H1 (cell line): ENCODE measurements at regions not wholly inside any gene's neighbourhood (a gene's known extent, or its start where the extent isn't known, plus 50 kb on each side); places are given as distances from the start of the nearest gene placed in this dataset.

Experiments
- CTCF ChIA-PET: fragments of 300-600 bp; sonication (Branson Sonifier 250); formaldehyde crosslinking; loops from one replicate; lab custom pipeline; 2021; ENCODE audit not compliant: partially characterized antibody; lab: Charles Lee
- POLR2A ChIA-PET: fragments of 300-600 bp; sonication (Branson Sonifier 250); formaldehyde crosslinking; loops from one replicate; lab custom pipeline; 2021; ENCODE audit warnings: inconsistent platforms; ENCODE audit not compliant: partially characterized antibody; lab: Charles Lee
- DNase-seq, 2 experiments: peaks; one replicate each; pipeline versions ENCODE4 v3.0.0 to v3.0.0-alpha.2; 2010 to 2022; ENCODE audit warnings: low spot score in 2 of 2, low read depth in 1 of 2, mixed read lengths in 1 of 2
- FAIRE-seq: peaks from 2 replicates; lab custom pipeline; 2011; peaks lifted over from hg19 to GRCh38; lab: Jason Lieb, UNC
- H2AFZ ChIP-seq: 2 replicates; pipeline ENCODE4 v1.8.1; 2012; ENCODE audit warnings: low read length, inconsistent platforms
- H2AK5ac ChIP-seq: 2 replicates; pipeline ENCODE4 v1.6.1; 2013; ENCODE audit warnings: low read depth, low read length
- H2BK120ac ChIP-seq: replicated peaks from 2 replicates; pipeline ENCODE3; 2013; ENCODE audit warnings: low read depth, low read length, inconsistent platforms
- H2BK12ac ChIP-seq: 2 replicates; pipeline ENCODE4 v1.6.1; 2013; ENCODE audit warnings: low read depth, low read length
- H2BK15ac ChIP-seq: 2 replicates; pipeline ENCODE4 v1.6.1; 2013; ENCODE audit warnings: low read length
- H2BK20ac ChIP-seq: 2 replicates; pipeline ENCODE4 v1.6.1; 2013; ENCODE audit warnings: low read length
- H2BK5ac ChIP-seq: 2 replicates; pipeline ENCODE4 v1.6.1; 2013; ENCODE audit warnings: low read depth, low read length
- H3K14ac ChIP-seq: 2 replicates; pipeline ENCODE4 v1.6.1; 2013; ENCODE audit warnings: inconsistent platforms; ENCODE audit not compliant: insufficient read length
- H3K18ac ChIP-seq: 2 replicates; pipeline ENCODE4 v1.6.1; 2013; ENCODE audit warnings: low read length; ENCODE audit errors: extremely low read depth
- H3K23ac ChIP-seq: 2 replicates; pipeline ENCODE4 v1.6.1; 2013; ENCODE audit warnings: inconsistent platforms; ENCODE audit not compliant: insufficient read length
- H3K23me2 ChIP-seq: 2 replicates; pipeline ENCODE4 v1.6.1; 2013; ENCODE audit warnings: low read depth, low read length
- H3K27ac ChIP-seq: 2 replicates; pipeline ENCODE4 v1.6.1; 2011; ENCODE audit warnings: low read depth, low read length, inconsistent platforms
- H3K27me3 ChIP-seq, 4 experiments: replicated peaks in 1 of 4; 1 replicate in 1 of 4; 2 replicates in 3 of 4; pipeline versions ENCODE4 v1.6.1 to v1.8.1; 2011 to 2013; ENCODE audit warnings: low read length in 3 of 4, mild to moderate bottlenecking in 3 of 4, inconsistent platforms in 2 of 4, mixed read lengths in 2 of 4, moderate library complexity in 1 of 4; ENCODE audit not compliant: control insufficient read depth in 3 of 4, insufficient read depth in 3 of 4; ENCODE audit errors: extremely low read depth in 1 of 4
- H3K36me3 ChIP-seq, 4 experiments: 2 replicates each; pipeline versions ENCODE4 v1.6.1 to v1.8.1; 2011 to 2013; ENCODE audit warnings: mild to moderate bottlenecking in 4 of 4, low read length in 3 of 4, moderate library complexity in 2 of 4, control low read depth in 1 of 4, inconsistent platforms in 1 of 4; ENCODE audit not compliant: insufficient read depth in 4 of 4, control insufficient read depth in 2 of 4
- H3K4ac ChIP-seq: replicated peaks from 2 replicates; pipeline ENCODE3; 2013; ENCODE audit warnings: low read length, low read depth, mixed read lengths, inconsistent platforms; ENCODE audit not compliant: insufficient read length
- H3K4me1 ChIP-seq, 4 experiments: replicated peaks in 1 of 4; 1 replicate in 1 of 4; 2 replicates in 3 of 4; pipeline versions ENCODE4 v1.6.1 to v1.8.1; 2011 to 2013; ENCODE audit warnings: low read length in 3 of 4, inconsistent platforms in 2 of 4, mixed read lengths in 1 of 4; ENCODE audit not compliant: insufficient read depth in 4 of 4, control insufficient read depth in 3 of 4
- H3K4me2 ChIP-seq, 2 experiments: 2 replicates each; pipeline versions ENCODE4 v1.6.1 to v1.8.1; 2011 to 2013; ENCODE audit warnings: low read depth in 2 of 2, low read length in 2 of 2, control low read depth in 1 of 2, inconsistent platforms in 1 of 2, mild to moderate bottlenecking in 1 of 2; ENCODE audit not compliant: insufficient read depth in 1 of 2
- H3K4me3 ChIP-seq, 4 experiments: fragments of 200-600, 300-600 bp in 1 of 4; sonication (generic), shearing (Covaris generic), sonication (Bioruptor Twin) in 1 of 4; 2 replicates each; pipeline versions ENCODE4 v1.5.1 to v1.8.1; 2011 to 2016; ENCODE audit warnings: low read length in 4 of 4, low read depth in 3 of 4, control low read depth in 2 of 4, inconsistent platforms in 2 of 4, mild to moderate bottlenecking in 2 of 4, mixed read lengths in 1 of 4, moderate library complexity in 1 of 4; ENCODE audit not compliant: insufficient read depth in 2 of 4; ENCODE audit errors: extremely low read depth in 1 of 4
- H3K56ac ChIP-seq: replicated peaks from 2 replicates; pipeline ENCODE3; 2013; ENCODE audit warnings: low read depth, mild to moderate bottlenecking, mixed read lengths, low read length, inconsistent platforms; ENCODE audit not compliant: insufficient read length
- H3K79me1 ChIP-seq: 2 replicates; pipeline ENCODE4 v1.6.1; 2013; ENCODE audit warnings: low read depth, low read length, control low read depth
- H3K79me2 ChIP-seq, 2 experiments: 2 replicates each; pipeline versions ENCODE4 v1.6.1 to v1.8.1; 2012 to 2013; ENCODE audit warnings: low read length in 2 of 2, mild to moderate bottlenecking in 2 of 2, inconsistent platforms in 1 of 2; ENCODE audit not compliant: insufficient read depth in 2 of 2, control insufficient read depth in 1 of 2
- H3K9ac ChIP-seq, 4 experiments: replicated peaks in 1 of 4; 1 replicate in 1 of 4; 2 replicates in 3 of 4; pipeline versions ENCODE4 v1.6.1 to v1.8.1; 2011 to 2013; ENCODE audit warnings: low read depth in 3 of 4, low read length in 3 of 4, control low read depth in 2 of 4, mild to moderate bottlenecking in 2 of 4, moderate library complexity in 2 of 4, inconsistent platforms in 1 of 4; ENCODE audit errors: extremely low read depth in 1 of 4
- H3K9me3 ChIP-seq, 2 experiments: 2 replicates each; pipeline versions ENCODE4 v1.6.1 to v1.8.1; 2012 to 2013; ENCODE audit warnings: mild to moderate bottlenecking in 2 of 2, moderate library complexity in 2 of 2, control low read depth in 1 of 2, inconsistent platforms in 1 of 2, low read depth in 1 of 2, low read length in 1 of 2, mixed read lengths in 1 of 2; ENCODE audit not compliant: insufficient read depth in 2 of 2
- H4K20me1 ChIP-seq, 2 experiments: replicated peaks in 1 of 2; 2 replicates each; pipeline versions ENCODE3 to v1.8.1; 2011 to 2013; ENCODE audit warnings: inconsistent platforms in 2 of 2, low read length in 2 of 2, mild to moderate bottlenecking in 1 of 2; ENCODE audit not compliant: insufficient read depth in 2 of 2, control insufficient read depth in 1 of 2
- H4K5ac ChIP-seq: 2 replicates; pipeline ENCODE4 v1.6.1; 2013; ENCODE audit warnings: low read length, low read depth, mixed read lengths, inconsistent platforms; ENCODE audit not compliant: insufficient read length
- H4K8ac ChIP-seq: 2 replicates; pipeline ENCODE4 v1.8.0; 2013; ENCODE audit warnings: mild to moderate bottlenecking, moderate library complexity, low read length, inconsistent platforms; ENCODE audit not compliant: insufficient read depth; ENCODE audit errors: extremely low read depth
- H4K91ac ChIP-seq: replicated peaks from 2 replicates; pipeline ENCODE3; 2013; ENCODE audit warnings: low read length, mixed read lengths, inconsistent platforms; ENCODE audit not compliant: insufficient read length
- CBX5 ChIP-seq: fragments of 300-800, 300-1000 bp; sonication (generic); IDR thresholded peaks from 2 replicates; pipeline ENCODE4 v1.7.1; 2016; ENCODE audit warnings: antibody characterized with exemption, low read length, low read depth
- CHD1 ChIP-seq: IDR thresholded peaks from 2 replicates; pipeline ENCODE4 v1.6.1; 2012; ENCODE audit warnings: low read depth, low read length, improper control_type of control experiment
- CTBP2 ChIP-seq: IDR thresholded peaks from 2 replicates; pipeline ENCODE4 v1.7.0; 2011; ENCODE audit warnings: borderline replicate concordance, mild to moderate bottlenecking, moderate library complexity, mixed read lengths, low read length; ENCODE audit not compliant: insufficient read depth, insufficient read length
- EZH2 ChIP-seq: fragments of 200-600 bp; sonication (generic); IDR thresholded peaks from 2 replicates; pipeline ENCODE4 v1.7.1; 2012; ENCODE audit warnings: low read depth, mild to moderate bottlenecking, moderate library complexity, low read length, inconsistent platforms; ENCODE audit not compliant: severe bottlenecking
- POLR2A ChIP-seq, 2 experiments: IDR thresholded peaks; 1 replicate in 1 of 2; 2 replicates in 1 of 2; pipeline ENCODE4 v1.6.1; 2011; ENCODE audit warnings: low read depth in 2 of 2, low read length in 2 of 2, mild to moderate bottlenecking in 2 of 2; ENCODE audit errors: control extremely low read depth in 1 of 2
- RAD21 ChIP-seq, 2 experiments: IDR thresholded peaks in 1 of 2; conservative IDR thresholded peaks in 1 of 2; 2 replicates each; pipeline ENCODE4 v1.6.1; 2011; ENCODE audit warnings: low read depth in 2 of 2, low read length in 2 of 2, improper control_type of control experiment in 1 of 2, inconsistent platforms in 1 of 2, mild to moderate bottlenecking in 1 of 2, moderate library complexity in 1 of 2
- ZNF274 ChIP-seq: IDR thresholded peaks from 2 replicates; pipeline ENCODE4 v1.7.0; 2012; ENCODE audit warnings: low read length, borderline replicate concordance; ENCODE audit errors: extremely low read depth
- WGBS, 2 experiments: shearing (Covaris generic) in 1 of 2; methylation state at CpG; one replicate each; pipeline versions ENCODE4 v1.1.6 to v1.1.7; 2013 to 2015; ENCODE audit warnings: low lambda C conversion rate in 2 of 2, mixed read lengths in 2 of 2, inconsistent platforms in 1 of 2, low coverage in 1 of 2, missing lambda C conversion rate in 1 of 2; ENCODE audit not compliant: insufficient replicate concordance in 2 of 2, insufficient coverage in 1 of 2, insufficient read length in 1 of 2; ENCODE audit errors: extremely low coverage in 1 of 2, missing lambda C conversion rate in 1 of 2; 5-methylcytosine and 5-hydroxymethylcytosine counted together
- TF ChIP-seq, protein P1 (sequence below), 3 experiments: IDR thresholded peaks; 1 replicate in 2 of 3; 2 replicates in 1 of 3; pipeline versions ENCODE4 v1.5.1 to v1.6.1; 2011; ENCODE audit warnings: low read length in 3 of 3, mild to moderate bottlenecking in 3 of 3, inconsistent platforms in 2 of 3, low read depth in 1 of 3, moderate library complexity in 1 of 3; ENCODE audit not compliant: insufficient read depth in 1 of 3; ENCODE audit errors: control extremely low read depth in 1 of 3

DNA sequence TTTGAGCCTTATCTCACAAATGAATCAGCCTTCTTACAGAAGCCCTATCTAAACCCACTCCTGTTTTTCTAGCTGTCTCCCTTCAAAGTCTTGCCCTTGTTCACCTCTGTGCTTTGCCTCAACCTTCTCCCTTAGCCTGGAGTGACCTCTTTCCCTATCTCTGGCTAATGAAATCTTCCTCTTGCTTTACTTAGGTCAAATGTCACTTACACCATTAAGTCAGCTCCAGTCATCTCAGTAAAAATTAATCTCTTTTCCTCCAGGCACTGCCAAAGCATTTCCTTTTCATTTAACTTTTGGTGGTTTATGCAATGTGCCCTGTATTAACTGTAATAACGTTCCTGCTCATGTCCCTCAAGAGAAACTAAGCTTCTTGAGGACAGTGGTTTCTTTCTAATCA is 596.5 kb upstream of the MIR17HG start:
- Histone ChIP-seq H3K4me1 (no peaks in the 10 kb centered on the region), H3K23me2 (no peaks in the 10 kb centered on the region), H4K5ac (no peak overlapping the region), H3K79me2 (no peaks in the 10 kb centered on the region), H3K23ac (no peak overlapping the region), H4K8ac (no peak overlapping the region), H2AK5ac (no peak overlapping the region), H3K56ac (no peak overlapping the region), H2BK20ac (no peak overlapping the region), H3K18ac (no peak overlapping the region), H3K9ac (no peak overlapping the region), H4K20me1 (no peaks in the 10 kb centered on the region), H3K36me3 (no peaks in the 10 kb centered on the region), H2AFZ (no peak overlapping the region), H2BK12ac (no peak overlapping the region), H2BK120ac (no peak overlapping the region), H3K14ac (no peak overlapping the region), H3K79me1 (no peaks in the 10 kb centered on the region), H3K4me3 (no peak overlapping the region), H4K91ac (no peak overlapping the region), H3K4me2 (no peak overlapping the region), H2BK15ac (no peak overlapping the region), H3K27ac (no peak overlapping the region), H3K4ac (no peak overlapping the region), H3K9me3 (no peaks in the 10 kb centered on the region), H2BK5ac (no peak overlapping the region), H3K27me3 (no peaks in the 10 kb centered on the region)
- no peak for DNase-seq
- POLR2A ChIA-PET = no interaction called here
- FAIRE-seq = no peak
- CTCF ChIA-PET = interaction anchor here (0.6 kb wide), 1 partner anchor 1024 kb away, joined by 3 read pairs; no protein-coding TSS in a partner anchor
- 85% methylated on average over 1 of the region's 1 CpG; no CpG with 5 or more reads in 1 of the 2 experiments for WGBS, 2 experiments
- TF ChIP-seq CHD1 (no peak), POLR2A (IDR thresholded peaks at IDR 0.05; ENCODE audit: control extremely low read depth in 1 of 2, low read depth in 2 of 2, low read length in 2 of 2) (no peak), RAD21 (IDR thresholded peaks at IDR 0.05 in 1 of 2, conservative IDR thresholded peaks at IDR 0.05 in 1 of 2; ENCODE audit: low read depth in 2 of 2, low read length in 2 of 2) (no peak), EZH2 (no peak), CBX5 (no peak), ZNF274 (no peak), CTBP2 (no peak)
- TF ChIP-seq, protein P1, sequence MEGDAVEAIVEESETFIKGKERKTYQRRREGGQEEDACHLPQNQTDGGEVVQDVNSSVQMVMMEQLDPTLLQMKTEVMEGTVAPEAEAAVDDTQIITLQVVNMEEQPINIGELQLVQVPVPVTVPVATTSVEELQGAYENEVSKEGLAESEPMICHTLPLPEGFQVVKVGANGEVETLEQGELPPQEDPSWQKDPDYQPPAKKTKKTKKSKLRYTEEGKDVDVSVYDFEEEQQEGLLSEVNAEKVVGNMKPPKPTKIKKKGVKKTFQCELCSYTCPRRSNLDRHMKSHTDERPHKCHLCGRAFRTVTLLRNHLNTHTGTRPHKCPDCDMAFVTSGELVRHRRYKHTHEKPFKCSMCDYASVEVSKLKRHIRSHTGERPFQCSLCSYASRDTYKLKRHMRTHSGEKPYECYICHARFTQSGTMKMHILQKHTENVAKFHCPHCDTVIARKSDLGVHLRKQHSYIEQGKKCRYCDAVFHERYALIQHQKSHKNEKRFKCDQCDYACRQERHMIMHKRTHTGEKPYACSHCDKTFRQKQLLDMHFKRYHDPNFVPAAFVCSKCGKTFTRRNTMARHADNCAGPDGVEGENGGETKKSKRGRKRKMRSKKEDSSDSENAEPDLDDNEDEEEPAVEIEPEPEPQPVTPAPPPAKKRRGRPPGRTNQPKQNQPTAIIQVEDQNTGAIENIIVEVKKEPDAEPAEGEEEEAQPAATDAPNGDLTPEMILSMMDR (IDR thresholded peaks at IDR 0.05; ENCODE audit: control extremely low read depth in 1 of 3, insufficient read depth in 1 of 3, low read depth in 1 of 3, low read length in 3 of 3) = no peak
